ENCODE measurements at regions not wholly inside any gene's neighbourhood (a gene's known extent, or its start where the extent isn't known, plus 50 kb on each side); places are given as distances from the start of the nearest gene placed in this dataset.

GRCh38 chr3:28617821-28618220, 269.2 kb upstream of the AZI2 start:
- TF ChIP-seq, protein P1, sequence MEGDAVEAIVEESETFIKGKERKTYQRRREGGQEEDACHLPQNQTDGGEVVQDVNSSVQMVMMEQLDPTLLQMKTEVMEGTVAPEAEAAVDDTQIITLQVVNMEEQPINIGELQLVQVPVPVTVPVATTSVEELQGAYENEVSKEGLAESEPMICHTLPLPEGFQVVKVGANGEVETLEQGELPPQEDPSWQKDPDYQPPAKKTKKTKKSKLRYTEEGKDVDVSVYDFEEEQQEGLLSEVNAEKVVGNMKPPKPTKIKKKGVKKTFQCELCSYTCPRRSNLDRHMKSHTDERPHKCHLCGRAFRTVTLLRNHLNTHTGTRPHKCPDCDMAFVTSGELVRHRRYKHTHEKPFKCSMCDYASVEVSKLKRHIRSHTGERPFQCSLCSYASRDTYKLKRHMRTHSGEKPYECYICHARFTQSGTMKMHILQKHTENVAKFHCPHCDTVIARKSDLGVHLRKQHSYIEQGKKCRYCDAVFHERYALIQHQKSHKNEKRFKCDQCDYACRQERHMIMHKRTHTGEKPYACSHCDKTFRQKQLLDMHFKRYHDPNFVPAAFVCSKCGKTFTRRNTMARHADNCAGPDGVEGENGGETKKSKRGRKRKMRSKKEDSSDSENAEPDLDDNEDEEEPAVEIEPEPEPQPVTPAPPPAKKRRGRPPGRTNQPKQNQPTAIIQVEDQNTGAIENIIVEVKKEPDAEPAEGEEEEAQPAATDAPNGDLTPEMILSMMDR (IDR thresholded peaks at IDR 0.05; ENCODE audit: low read depth, low read length, poor library complexity, severe bottlenecking), result no peak
- TF ChIP-seq EZH2phosphoT487 (IDR thresholded peaks at IDR 0.05; ENCODE audit: borderline replicate concordance, low read length), result no peak

All from DOHH2 (cell line).